ENCODE measurements at regions not wholly inside any gene's neighbourhood (a gene's known extent, or its start where the extent isn't known, plus 50 kb on each side); places are given as distances from the start of the nearest gene placed in this dataset.

DNA sequence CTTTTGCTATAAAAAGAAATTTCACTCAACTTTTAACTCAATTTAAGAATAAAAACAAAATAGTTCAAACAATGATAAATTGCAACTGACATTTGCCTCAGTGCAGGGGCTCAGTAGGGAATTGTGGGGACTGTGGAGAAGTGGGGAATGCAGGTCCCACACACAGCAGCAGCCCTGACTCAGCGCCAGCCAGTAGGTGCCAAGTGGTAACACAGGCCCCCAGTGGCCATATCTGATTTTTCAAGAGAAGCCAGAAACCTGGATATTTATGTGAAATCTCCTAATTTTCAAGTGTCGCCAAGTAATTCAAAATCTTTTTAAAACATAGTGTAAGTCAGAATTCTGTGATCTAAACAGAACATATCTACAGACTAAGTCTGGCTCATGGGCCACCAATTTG, 186.3 kb downstream of the EN1 start:
- TF ChIP-seq, protein P1, sequence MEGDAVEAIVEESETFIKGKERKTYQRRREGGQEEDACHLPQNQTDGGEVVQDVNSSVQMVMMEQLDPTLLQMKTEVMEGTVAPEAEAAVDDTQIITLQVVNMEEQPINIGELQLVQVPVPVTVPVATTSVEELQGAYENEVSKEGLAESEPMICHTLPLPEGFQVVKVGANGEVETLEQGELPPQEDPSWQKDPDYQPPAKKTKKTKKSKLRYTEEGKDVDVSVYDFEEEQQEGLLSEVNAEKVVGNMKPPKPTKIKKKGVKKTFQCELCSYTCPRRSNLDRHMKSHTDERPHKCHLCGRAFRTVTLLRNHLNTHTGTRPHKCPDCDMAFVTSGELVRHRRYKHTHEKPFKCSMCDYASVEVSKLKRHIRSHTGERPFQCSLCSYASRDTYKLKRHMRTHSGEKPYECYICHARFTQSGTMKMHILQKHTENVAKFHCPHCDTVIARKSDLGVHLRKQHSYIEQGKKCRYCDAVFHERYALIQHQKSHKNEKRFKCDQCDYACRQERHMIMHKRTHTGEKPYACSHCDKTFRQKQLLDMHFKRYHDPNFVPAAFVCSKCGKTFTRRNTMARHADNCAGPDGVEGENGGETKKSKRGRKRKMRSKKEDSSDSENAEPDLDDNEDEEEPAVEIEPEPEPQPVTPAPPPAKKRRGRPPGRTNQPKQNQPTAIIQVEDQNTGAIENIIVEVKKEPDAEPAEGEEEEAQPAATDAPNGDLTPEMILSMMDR (IDR thresholded peaks at IDR 0.05; ENCODE audit: low read length), result no peak
- TF ChIP-seq EZH2 (IDR thresholded peaks at IDR 0.05; ENCODE audit: borderline replicate concordance, low read length), result no peak
